SK-N-SH treated with all-trans-retinoic acid at 6 μM for 48 hours (cell line): ENCODE measurements at regions not wholly inside any gene's neighbourhood (a gene's known extent, or its start where the extent isn't known, plus 50 kb on each side); places are given as distances from the start of the nearest gene placed in this dataset.

Experiments used
- ATAC-seq: fragments of 200-7000 bp; cut with Tn5 transposase; 3 replicates; pipeline ENCODE4 v1.9.1; 2020; ENCODE audit warnings: mild to moderate bottlenecking, moderate library complexity
- ARNTL ChIP-seq: fragments of 450-650 bp; formaldehyde crosslinking; IDR thresholded peaks from 2 replicates; pipeline ENCODE4 v1.5.0; 2020; ENCODE audit warnings: low read depth, mild to moderate bottlenecking, moderate library complexity, borderline replicate concordance
- BACH2 ChIP-seq: fragments of 250-450 bp; sonication (Bioruptor Pico); IDR thresholded peaks from 2 replicates; pipeline ENCODE4 v1.9.0; 2021; ENCODE audit warnings: mild to moderate bottlenecking, borderline replicate concordance
- CSDC2 ChIP-seq: fragments of 250-450 bp; sonication (Bioruptor Pico); IDR thresholded peaks from 2 replicates; pipeline ENCODE4 v1.5.0; 2020; ENCODE audit warnings: mild to moderate bottlenecking, moderate library complexity
- CSRNP3 ChIP-seq: fragments of 250-450 bp; sonication (Bioruptor Pico); IDR thresholded peaks from 2 replicates; pipeline ENCODE4 v1.5.1; 2021; ENCODE audit warnings: mild to moderate bottlenecking, moderate library complexity
- GLIS3 ChIP-seq: fragments of 250-450 bp; sonication (Bioruptor Pico); IDR thresholded peaks from 2 replicates; pipeline ENCODE4 v1.5.0; 2020; ENCODE audit warnings: mild to moderate bottlenecking, moderate library complexity
- OSR1 ChIP-seq: fragments of 250-450 bp; sonication (Bioruptor Pico); IDR thresholded peaks from 2 replicates; pipeline ENCODE4 v1.8.0; 2022; ENCODE audit warnings: moderate library complexity, mild to moderate bottlenecking, inconsistent platforms
- POU6F1 ChIP-seq: fragments of 250-450 bp; sonication (Bioruptor Pico); IDR thresholded peaks from 2 replicates; pipeline ENCODE4 v1.8.0; 2021; ENCODE audit warnings: low read depth, mild to moderate bottlenecking, moderate library complexity, borderline replicate concordance
- RARB ChIP-seq: fragments of 250-450 bp; sonication (Bioruptor Pico); IDR thresholded peaks from 2 replicates; pipeline ENCODE4 v1.8.0; 2021; ENCODE audit warnings: mild to moderate bottlenecking, moderate library complexity
- SNAI2 ChIP-seq: fragments of 250-450 bp; sonication (Bioruptor Pico); IDR thresholded peaks from 2 replicates; pipeline ENCODE4 v1.5.0; 2020; ENCODE audit warnings: mild to moderate bottlenecking, moderate library complexity
- TSHZ2 ChIP-seq: fragments of 250-450 bp; sonication (Bioruptor Pico); IDR thresholded peaks from 2 replicates; pipeline ENCODE4 v1.5.0; 2020; ENCODE audit warnings: mild to moderate bottlenecking, moderate library complexity
- ZFP3 ChIP-seq: fragments of 250-450 bp; sonication (Bioruptor Pico); IDR thresholded peaks from 2 replicates; pipeline ENCODE4 v1.5.0; 2020; ENCODE audit warnings: mild to moderate bottlenecking, moderate library complexity
- ZNF8 ChIP-seq: fragments of 450-650 bp; formaldehyde crosslinking; IDR thresholded peaks from 2 replicates; pipeline ENCODE4 v1.5.0; 2020; ENCODE audit warnings: mild to moderate bottlenecking, moderate library complexity
- TF ChIP-seq, protein P1 (sequence below): fragments of 250-450 bp; sonication (Bioruptor Pico); IDR thresholded peaks from 2 replicates; pipeline ENCODE4 v1.5.1; 2020; ENCODE audit warnings: low read depth, mild to moderate bottlenecking, moderate library complexity
- TF ChIP-seq, protein P2 (sequence below): fragments of 250-450 bp; sonication (Bioruptor Pico); IDR thresholded peaks from 2 replicates; pipeline ENCODE4 v1.8.0; 2020; ENCODE audit warnings: mild to moderate bottlenecking, moderate library complexity, borderline replicate concordance

DNA sequence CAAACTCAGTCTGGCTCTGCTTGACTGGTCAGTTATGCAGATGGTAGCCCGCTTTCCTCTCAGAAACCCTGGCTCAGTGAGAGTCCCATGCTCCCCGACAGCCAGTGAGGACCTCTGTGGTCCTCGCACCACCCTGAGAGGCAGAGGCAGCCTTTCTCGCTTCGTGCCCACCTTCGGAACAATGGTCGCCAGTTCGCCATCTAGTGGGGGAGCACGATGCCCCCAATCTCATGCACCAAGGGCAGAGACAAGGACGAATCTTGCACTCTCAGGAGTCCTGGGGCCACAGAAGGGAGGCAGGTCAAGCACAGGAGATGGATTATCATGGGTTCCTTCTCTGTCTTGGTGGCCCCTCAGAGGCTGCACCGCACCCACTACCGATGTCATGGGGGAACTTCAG, 75.2 kb downstream of the RHCG start:
- no peak for TF ChIP-seq POU6F1 (CRISPR knock-in tag)
- TF ChIP-seq BACH2 (CRISPR knock-in tag), result no peak
- no peak for TF ChIP-seq ARNTL (CRISPR knock-in tag)
- TF ChIP-seq, protein P1, sequence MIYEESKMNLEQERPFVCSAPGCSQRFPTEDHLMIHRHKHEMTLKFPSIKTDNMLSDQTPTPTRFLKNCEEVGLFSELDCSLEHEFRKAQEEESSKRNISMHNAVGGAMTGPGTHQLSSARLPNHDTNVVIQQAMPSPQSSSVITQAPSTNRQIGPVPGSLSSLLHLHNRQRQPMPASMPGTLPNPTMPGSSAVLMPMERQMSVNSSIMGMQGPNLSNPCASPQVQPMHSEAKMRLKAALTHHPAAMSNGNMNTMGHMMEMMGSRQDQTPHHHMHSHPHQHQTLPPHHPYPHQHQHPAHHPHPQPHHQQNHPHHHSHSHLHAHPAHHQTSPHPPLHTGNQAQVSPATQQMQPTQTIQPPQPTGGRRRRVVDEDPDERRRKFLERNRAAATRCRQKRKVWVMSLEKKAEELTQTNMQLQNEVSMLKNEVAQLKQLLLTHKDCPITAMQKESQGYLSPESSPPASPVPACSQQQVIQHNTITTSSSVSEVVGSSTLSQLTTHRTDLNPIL (CRISPR knock-in tag), result no peak
- no peak for TF ChIP-seq CSRNP3 (CRISPR knock-in tag)
- no peak for TF ChIP-seq TSHZ2 (CRISPR knock-in tag)
- no peak for TF ChIP-seq ZFP3 (CRISPR knock-in tag)
- ATAC-seq, result no peak

GRCh38 chr15:89419370-89419984, 76.9 kb downstream of the RHCG start:
- ATAC-seq, result peak; percentile 63; the same call in 2 of the 3 replicates
- TF ChIP-seq, protein P1 (CRISPR knock-in tag), result no peak
- TF ChIP-seq GLIS3 (no peak), CSRNP3 (CRISPR knock-in tag) (no peak), RARB (CRISPR knock-in tag) (no peak), SNAI2 (CRISPR knock-in tag) (no peak), ZNF8 (no peak), POU6F1 (CRISPR knock-in tag) (no peak), OSR1 (CRISPR knock-in tag) (no peak), CSDC2 (no peak)
- TF ChIP-seq, protein P2, sequence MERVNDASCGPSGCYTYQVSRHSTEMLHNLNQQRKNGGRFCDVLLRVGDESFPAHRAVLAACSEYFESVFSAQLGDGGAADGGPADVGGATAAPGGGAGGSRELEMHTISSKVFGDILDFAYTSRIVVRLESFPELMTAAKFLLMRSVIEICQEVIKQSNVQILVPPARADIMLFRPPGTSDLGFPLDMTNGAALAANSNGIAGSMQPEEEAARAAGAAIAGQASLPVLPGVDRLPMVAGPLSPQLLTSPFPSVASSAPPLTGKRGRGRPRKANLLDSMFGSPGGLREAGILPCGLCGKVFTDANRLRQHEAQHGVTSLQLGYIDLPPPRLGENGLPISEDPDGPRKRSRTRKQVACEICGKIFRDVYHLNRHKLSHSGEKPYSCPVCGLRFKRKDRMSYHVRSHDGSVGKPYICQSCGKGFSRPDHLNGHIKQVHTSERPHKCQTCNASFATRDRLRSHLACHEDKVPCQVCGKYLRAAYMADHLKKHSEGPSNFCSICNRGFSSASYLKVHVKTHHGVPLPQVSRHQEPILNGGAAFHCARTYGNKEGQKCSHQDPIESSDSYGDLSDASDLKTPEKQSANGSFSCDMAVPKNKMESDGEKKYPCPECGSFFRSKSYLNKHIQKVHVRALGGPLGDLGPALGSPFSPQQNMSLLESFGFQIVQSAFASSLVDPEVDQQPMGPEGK (CRISPR knock-in tag), result no peak
